Astrocyte (in vitro differentiated cells and primary cell): ENCODE measurements at regions not wholly inside any gene's neighbourhood (a gene's known extent, or its start where the extent isn't known, plus 50 kb on each side); places are given as distances from the start of the nearest gene placed in this dataset.

Experiments
- CTCF ChIP-seq: IDR thresholded peaks from 2 replicates; pipeline ENCODE4 v1.5.1; 2011; ENCODE audit warnings: low read depth, mild to moderate bottlenecking, inconsistent platforms, low read length, moderate library complexity; ENCODE audit not compliant: insufficient read depth
- EZH2 ChIP-seq: IDR thresholded peaks from 2 replicates; pipeline ENCODE4 v1.6.1; 2012; ENCODE audit warnings: mild to moderate bottlenecking, low read length, inconsistent platforms; ENCODE audit not compliant: insufficient read depth

DNA sequence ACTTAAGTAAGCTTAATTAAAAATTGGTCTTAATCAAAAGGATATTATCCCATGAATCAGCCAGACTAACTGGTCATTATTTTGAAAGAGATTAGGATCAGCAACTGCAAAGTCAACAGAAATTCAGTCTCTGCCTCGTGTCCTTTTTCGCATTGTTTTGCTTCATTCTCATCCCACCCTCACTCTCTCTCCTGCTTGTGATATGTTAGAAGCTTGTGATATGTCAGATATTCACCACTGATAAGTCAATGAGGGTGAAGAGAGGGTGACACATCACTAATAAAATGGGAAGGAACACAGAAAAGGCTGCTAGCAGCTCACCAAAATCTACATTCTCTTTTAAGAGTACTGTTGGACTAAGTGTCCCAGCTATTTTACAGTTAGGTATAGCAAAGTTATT is 146.1 kb downstream of the SUCNR1 start:
- no peak for TF ChIP-seq CTCF
- no peak for TF ChIP-seq EZH2
